ENCODE measurements at regions not wholly inside any gene's neighbourhood (a gene's known extent, or its start where the extent isn't known, plus 50 kb on each side); places are given as distances from the start of the nearest gene placed in this dataset.
A peak's percentile ranks its signal among the peaks of the same experiment; 100 is the strongest.
"Not testable (repeated sequence)": the region's sequence is repeated elsewhere in the genome, so short reads cannot be mapped to it uniquely, and the experiment has no call there.

DNA sequence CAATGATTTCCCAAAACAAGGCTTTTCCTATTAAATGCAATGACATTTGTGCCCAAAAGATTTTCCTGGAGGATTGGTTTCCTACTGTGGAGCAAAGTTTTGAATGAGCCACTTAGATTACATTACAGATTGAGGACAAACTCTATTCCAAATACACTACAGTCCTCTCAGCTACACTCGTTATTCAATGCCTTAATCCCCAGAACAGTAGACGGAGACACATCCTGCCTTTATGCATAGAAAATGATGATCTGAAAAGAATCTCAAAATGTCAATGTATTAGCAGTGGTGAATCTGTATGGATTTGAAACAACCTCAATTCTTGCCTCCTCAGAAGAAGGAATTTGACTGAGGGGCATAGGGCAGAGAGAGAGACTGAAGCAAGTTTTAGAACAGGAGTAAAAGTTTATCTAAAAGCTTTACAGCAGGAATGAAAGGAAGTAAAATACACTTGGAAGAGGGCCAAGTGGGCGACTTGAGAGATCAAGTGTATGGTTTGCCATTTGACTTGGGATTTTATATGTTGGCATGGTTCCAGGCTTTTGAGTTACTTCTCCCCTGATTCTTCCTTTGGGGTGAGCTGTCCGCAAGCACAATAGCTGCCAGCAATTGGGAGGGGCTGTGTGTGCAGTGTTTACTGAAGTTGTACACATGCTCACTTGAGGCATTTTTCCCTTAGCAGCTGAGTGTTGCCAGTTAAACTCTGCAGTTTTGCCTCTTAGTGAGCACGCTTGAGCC is 891.9 kb upstream of the MBL2 start:
- H3K27ac ChIP-seq: no peak overlapping the region
- peaks cover 5% of the 10 kb centered on the region for H3K4me1 ChIP-seq (ENCODE audit: low read depth)
- TF ChIP-seq, protein P1, sequence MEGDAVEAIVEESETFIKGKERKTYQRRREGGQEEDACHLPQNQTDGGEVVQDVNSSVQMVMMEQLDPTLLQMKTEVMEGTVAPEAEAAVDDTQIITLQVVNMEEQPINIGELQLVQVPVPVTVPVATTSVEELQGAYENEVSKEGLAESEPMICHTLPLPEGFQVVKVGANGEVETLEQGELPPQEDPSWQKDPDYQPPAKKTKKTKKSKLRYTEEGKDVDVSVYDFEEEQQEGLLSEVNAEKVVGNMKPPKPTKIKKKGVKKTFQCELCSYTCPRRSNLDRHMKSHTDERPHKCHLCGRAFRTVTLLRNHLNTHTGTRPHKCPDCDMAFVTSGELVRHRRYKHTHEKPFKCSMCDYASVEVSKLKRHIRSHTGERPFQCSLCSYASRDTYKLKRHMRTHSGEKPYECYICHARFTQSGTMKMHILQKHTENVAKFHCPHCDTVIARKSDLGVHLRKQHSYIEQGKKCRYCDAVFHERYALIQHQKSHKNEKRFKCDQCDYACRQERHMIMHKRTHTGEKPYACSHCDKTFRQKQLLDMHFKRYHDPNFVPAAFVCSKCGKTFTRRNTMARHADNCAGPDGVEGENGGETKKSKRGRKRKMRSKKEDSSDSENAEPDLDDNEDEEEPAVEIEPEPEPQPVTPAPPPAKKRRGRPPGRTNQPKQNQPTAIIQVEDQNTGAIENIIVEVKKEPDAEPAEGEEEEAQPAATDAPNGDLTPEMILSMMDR (IDR thresholded peaks at IDR 0.05; ENCODE audit: low read depth, low read length): no peak
- H3K27me3 ChIP-seq: no peaks in the 10 kb centered on the region
- no peak overlapping the region for H3K4me3 ChIP-seq
- H3K9me3 ChIP-seq (ENCODE audit: low read depth): no peaks in the 10 kb centered on the region
- H3K36me3 ChIP-seq: no peaks in the 10 kb centered on the region
- peak; percentile 0 to 23 for DNase-seq (ENCODE audit: low read depth in 1 of 2, low spot score in 1 of 2)

DNA sequence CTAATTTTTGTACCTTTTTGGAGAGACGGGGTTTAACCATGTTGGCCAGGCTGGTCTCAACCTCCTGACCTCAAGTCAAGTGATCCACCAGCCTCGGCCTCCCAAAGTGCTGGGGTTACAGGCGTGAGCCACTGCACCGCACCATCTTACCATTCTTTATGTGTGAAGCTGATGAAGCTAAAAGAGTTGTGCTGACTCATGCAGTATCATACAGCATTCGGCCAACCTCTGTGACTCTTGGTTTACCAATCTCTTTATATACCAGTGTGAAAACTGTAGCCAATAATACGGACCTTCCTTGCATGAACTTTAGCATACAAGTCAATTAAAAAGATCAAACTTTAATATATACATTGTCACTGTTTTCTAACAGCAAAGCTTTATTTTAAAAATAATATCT is 878.2 kb upstream of the MBL2 start:
- no peaks in the 10 kb centered on the region for H3K36me3 ChIP-seq
- TF ChIP-seq, protein P1 (IDR thresholded peaks at IDR 0.05; ENCODE audit: low read depth, low read length): no peak
- DNase-seq (ENCODE audit: low read depth in 1 of 2, low spot score in 1 of 2): no peak
- no peak overlapping the region for H3K27ac ChIP-seq
- no peaks in the 10 kb centered on the region for H3K4me1 ChIP-seq (ENCODE audit: low read depth)
- H3K9me3 ChIP-seq (ENCODE audit: low read depth): no peaks in the 10 kb centered on the region
- no peaks in the 10 kb centered on the region for H3K27me3 ChIP-seq
- no peak overlapping the region for H3K4me3 ChIP-seq

DNA sequence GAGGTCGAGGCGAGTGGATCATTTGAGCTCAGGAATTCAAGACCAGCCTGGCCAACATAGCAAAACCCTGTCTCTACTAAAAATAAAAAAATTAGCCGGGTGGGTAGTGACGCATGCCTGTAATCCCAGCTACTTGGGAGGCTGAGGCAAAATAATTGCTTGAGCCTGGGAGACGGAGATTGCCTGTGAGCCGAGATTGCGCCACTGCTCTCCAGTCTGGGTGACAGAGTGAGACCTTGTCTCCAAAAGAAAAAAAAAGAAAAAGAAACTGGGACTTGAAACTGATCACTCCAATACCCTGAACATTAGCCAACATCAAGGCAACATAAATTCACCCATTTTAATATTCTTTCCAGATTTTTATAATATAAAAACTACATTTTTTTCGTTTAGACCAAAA is 874.6 kb upstream of the MBL2 start:
- not testable (repeated sequence) for DNase-seq (ENCODE audit: low read depth in 1 of 2, low spot score in 1 of 2); H3K27ac ChIP-seq; H3K27me3 ChIP-seq

DNA sequence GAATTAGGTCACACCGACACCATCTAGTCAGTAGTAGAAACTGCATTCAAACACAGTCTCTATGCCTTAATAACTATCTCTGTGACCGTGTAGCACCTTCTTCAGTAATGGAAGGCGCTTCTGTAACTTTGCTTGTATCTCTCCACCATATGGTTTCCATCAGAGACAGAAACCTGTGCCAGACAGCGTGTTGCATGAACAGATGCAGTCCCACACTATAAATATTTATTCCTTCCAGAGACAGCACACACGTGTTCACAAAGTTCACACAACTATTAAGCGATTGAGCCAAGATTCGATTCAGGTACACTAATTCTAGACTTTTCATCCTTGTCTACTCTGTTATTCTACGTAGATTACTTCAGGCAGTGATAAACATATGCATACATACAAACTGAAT is 873.9 kb upstream of the MBL2 start:
- H3K27me3 ChIP-seq: no peaks in the 10 kb centered on the region
- no peak for DNase-seq (ENCODE audit: low read depth in 1 of 2, low spot score in 1 of 2)
- TF ChIP-seq, protein P1 (IDR thresholded peaks at IDR 0.05; ENCODE audit: low read depth, low read length): no peak
- H3K36me3 ChIP-seq: no peaks in the 10 kb centered on the region
- H3K4me3 ChIP-seq: no peak overlapping the region
- no peaks in the 10 kb centered on the region for H3K9me3 ChIP-seq (ENCODE audit: low read depth)
- no peaks in the 10 kb centered on the region for H3K4me1 ChIP-seq (ENCODE audit: low read depth)
- no peak overlapping the region for H3K27ac ChIP-seq

More for the DNA sequence above, 874.6 kb upstream of the MBL2 start:
- H3K36me3 ChIP-seq; H3K4me3 ChIP-seq; H3K4me1 ChIP-seq (ENCODE audit: low read depth); H3K9me3 ChIP-seq (ENCODE audit: low read depth): not testable (repeated sequence)

DNA sequence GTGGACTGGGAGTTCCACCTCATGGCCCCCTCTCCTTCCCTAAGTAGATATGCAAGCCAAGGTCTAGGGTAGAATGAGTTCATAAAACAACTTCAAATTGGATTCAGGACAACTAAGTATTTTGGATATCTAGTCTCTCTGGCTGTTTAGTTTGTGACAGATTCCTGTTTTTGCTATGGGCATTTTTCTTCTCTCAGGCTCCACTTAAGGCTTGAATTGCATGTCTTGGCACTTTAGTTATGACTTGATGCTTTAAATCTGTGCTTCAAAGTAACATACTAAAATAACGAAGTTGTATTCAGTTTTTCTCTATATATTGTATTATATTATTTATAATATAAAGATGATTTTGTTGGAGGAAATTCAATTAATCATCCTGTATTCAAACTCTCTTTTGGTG is 873.4 kb upstream of the MBL2 start:
- Histone ChIP-seq H3K4me3 (no peak overlapping the region), H3K36me3 (no peaks in the 10 kb centered on the region), H3K9me3 (ENCODE audit: low read depth) (no peaks in the 10 kb centered on the region), H3K4me1 (ENCODE audit: low read depth) (no peaks in the 10 kb centered on the region), H3K27ac (no peak overlapping the region), H3K27me3 (no peaks in the 10 kb centered on the region)
- DNase-seq (ENCODE audit: low read depth in 1 of 2, low spot score in 1 of 2): no peak
- TF ChIP-seq, protein P1 (IDR thresholded peaks at IDR 0.05; ENCODE audit: low read depth, low read length): no peak

DNA sequence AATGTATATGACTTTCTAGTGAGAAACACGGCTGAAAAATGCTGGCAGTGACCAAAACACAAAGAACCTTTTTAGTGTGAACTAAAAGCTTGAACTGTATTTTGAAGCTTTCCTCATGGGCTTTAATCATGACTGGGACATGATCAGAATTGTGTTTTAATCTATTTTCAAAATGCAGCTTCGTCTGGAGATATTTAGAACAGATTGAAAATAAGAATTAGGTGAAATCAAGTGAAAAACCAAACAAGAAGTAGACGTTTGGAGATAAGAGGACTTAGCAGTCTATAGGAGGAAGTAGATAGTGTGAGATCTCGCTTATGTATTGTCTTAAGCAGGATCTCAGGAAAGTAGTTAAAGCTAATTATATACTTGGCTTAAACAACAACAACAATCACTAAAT is 865.4 kb upstream of the MBL2 start:
- Histone ChIP-seq H3K9me3 (ENCODE audit: low read depth) (no peaks in the 10 kb centered on the region), H3K27me3 (no peaks in the 10 kb centered on the region), H3K4me1 (ENCODE audit: low read depth) (no peaks in the 10 kb centered on the region), H3K4me3 (no peak overlapping the region), H3K27ac (no peak overlapping the region), H3K36me3 (no peaks in the 10 kb centered on the region)
- TF ChIP-seq, protein P1 (IDR thresholded peaks at IDR 0.05; ENCODE audit: low read depth, low read length): no peak
- DNase-seq (ENCODE audit: low read depth in 1 of 2, low spot score in 1 of 2): no peak
